HCT116 (cell line): ENCODE measurements at regions not wholly inside any gene's neighbourhood (a gene's known extent, or its start where the extent isn't known, plus 50 kb on each side); places are given as distances from the start of the nearest gene placed in this dataset.
A peak's percentile ranks its signal among the peaks of the same experiment; 100 is the strongest.

Source experiments
- ATAC-seq: fragments of 200-7000 bp; cut with Tn5 transposase; 2 replicates; pipeline ENCODE4 v1.9.1; 2020; ENCODE audit warnings: mild to moderate bottlenecking, moderate library complexity
- BruUV-seq: library from RNA; stranded (reverse); fragments of 400-500 nt; replicated peaks from 2 replicates; lab custom pipeline; 2021; lab: Mats Ljungman, UMichigan
- CTCF ChIA-PET: fragments of 300-600 bp; sonication (Branson Sonifier 250); formaldehyde crosslinking; loops from one replicate; lab custom pipeline; 2021; ENCODE audit warnings: antibody characterized with exemption; lab: Charles Lee
- POLR2A ChIA-PET: fragments of 300-600, 350-600 bp; sonication (Branson Sonifier 250); formaldehyde crosslinking; loops from one replicate; lab custom pipeline; 2021; ENCODE audit warnings: antibody characterized with exemption; lab: Charles Lee
- RAD21 ChIA-PET, 2 experiments: fragments of 300-600 bp; sonication (Branson Sonifier 250); formaldehyde crosslinking; loops; one replicate each; lab custom pipeline; 2023; ENCODE audit warnings: low total read pairs in 2 of 2; ENCODE audit not compliant: uncharacterized antibody in 2 of 2, unreplicated experiment in 2 of 2, low non-redundant PET in 1 of 2; lab: Charles Lee
- DNase-seq: peaks from one replicate; pipeline ENCODE4 v3.0.0-alpha.2; 2010; ENCODE audit warnings: low read depth, low spot score
- H2AFZ ChIP-seq: fragments of 200-600 bp; shearing (Covaris generic), sonication (generic); 2 replicates; pipeline ENCODE4 v1.6.1; 2017; ENCODE audit warnings: low read depth, mixed run types, mixed read lengths, antibody characterized with exemption, low read length; ENCODE audit not compliant: poor library complexity, severe bottlenecking
- H3K27ac ChIP-seq: 2 replicates; pipeline ENCODE4 v1.5.1; 2012; ENCODE audit warnings: low read depth, low read length
- H3K27me3 ChIP-seq: fragments of 200-600 bp; sonication (generic); 2 replicates; pipeline ENCODE4 v1.6.1; 2016; ENCODE audit warnings: mixed run types, low read length, mixed read lengths; ENCODE audit not compliant: insufficient read depth
- H3K36me3 ChIP-seq, 2 experiments: fragments of 200-500 bp in 1 of 2; fragments of 200-600 bp in 1 of 2; sonication (Bioruptor generic) in 1 of 2; sonication (generic) in 1 of 2; 2 replicates each; pipeline versions ENCODE4 v1.5.1 to v1.6.1; 2014 to 2016; ENCODE audit warnings: low read length in 2 of 2, inconsistent platforms in 1 of 2, mixed read lengths in 1 of 2, mixed run types in 1 of 2; ENCODE audit not compliant: insufficient read depth in 2 of 2, control insufficient read depth in 1 of 2
- H3K4me1 ChIP-seq, 2 experiments: fragments of 200-600 bp in 1 of 2; sonication (generic) in 1 of 2; 2 replicates each; pipeline versions ENCODE4 v1.5.1 to v1.6.1; 2012 to 2017; ENCODE audit warnings: low read length in 2 of 2, inconsistent platforms in 1 of 2, mild to moderate bottlenecking in 1 of 2, mixed read lengths in 1 of 2, mixed run types in 1 of 2, moderate library complexity in 1 of 2; ENCODE audit not compliant: insufficient read depth in 2 of 2, control insufficient read depth in 1 of 2
- H3K4me2 ChIP-seq: fragments of 200-600 bp; sonication (generic); 2 replicates; pipeline ENCODE4 v1.6.1; 2017; ENCODE audit warnings: mixed run types, low read length, mixed read lengths
- H3K4me3 ChIP-seq, 2 experiments: fragments of 200-600 bp in 1 of 2; sonication (generic) in 1 of 2; replicated peaks in 1 of 2; 2 replicates each; pipeline ENCODE4 v1.5.1; 2011 to 2016; ENCODE audit warnings: low read length in 2 of 2, control low read depth in 1 of 2, low read depth in 1 of 2, mild to moderate bottlenecking in 1 of 2, mixed read lengths in 1 of 2, mixed run types in 1 of 2
- H3K79me2 ChIP-seq: fragments of 200-600 bp; sonication (generic); 2 replicates; pipeline ENCODE4 v1.6.1; 2017; ENCODE audit warnings: mild to moderate bottlenecking, mixed run types, low read length, moderate library complexity, mixed read lengths; ENCODE audit not compliant: insufficient read depth
- H3K9ac ChIP-seq: fragments of 200-600 bp; sonication (generic); 2 replicates; pipeline ENCODE4 v1.6.1; 2016; ENCODE audit warnings: low read length, mixed read lengths
- H3K9me2 ChIP-seq: fragments of 200-600 bp; sonication (generic), shearing (Covaris generic); 2 replicates; pipeline ENCODE4 v1.6.1; 2017; ENCODE audit warnings: mixed run types, mild to moderate bottlenecking, moderate library complexity; ENCODE audit not compliant: insufficient read depth
- H3K9me3 ChIP-seq, 2 experiments: fragments of 200-500 bp in 1 of 2; fragments of 200-600 bp in 1 of 2; sonication (Bioruptor generic) in 1 of 2; sonication (generic) in 1 of 2; 2 replicates each; pipeline ENCODE4 v1.6.1; 2014 to 2017; ENCODE audit warnings: low read length in 2 of 2, mixed read lengths in 2 of 2, inconsistent platforms in 1 of 2, low read depth in 1 of 2, mild to moderate bottlenecking in 1 of 2, mixed run types in 1 of 2, moderate library complexity in 1 of 2; ENCODE audit not compliant: control insufficient read depth in 1 of 2, insufficient read depth in 1 of 2
- H4K20me1 ChIP-seq: fragments of 200-600 bp; sonication (generic), shearing (Covaris generic); 2 replicates; pipeline ENCODE4 v1.6.1; 2017; ENCODE audit warnings: mixed run types, mild to moderate bottlenecking, moderate library complexity; ENCODE audit not compliant: insufficient read depth
- ZNF274 ChIP-seq: fragments of 200-500 bp; sonication (Bioruptor generic); IDR thresholded peaks from 2 replicates; pipeline ENCODE4 v1.6.1; 2014; ENCODE audit warnings: mild to moderate bottlenecking, low read depth, low read length, inconsistent platforms
- intact Hi-C: fragments of 100-400 bp; cut with micrococcal nuclease; formaldehyde crosslinking; loops from 2 replicates; pipeline ENCODE4 v1.10.0; 2022

DNA sequence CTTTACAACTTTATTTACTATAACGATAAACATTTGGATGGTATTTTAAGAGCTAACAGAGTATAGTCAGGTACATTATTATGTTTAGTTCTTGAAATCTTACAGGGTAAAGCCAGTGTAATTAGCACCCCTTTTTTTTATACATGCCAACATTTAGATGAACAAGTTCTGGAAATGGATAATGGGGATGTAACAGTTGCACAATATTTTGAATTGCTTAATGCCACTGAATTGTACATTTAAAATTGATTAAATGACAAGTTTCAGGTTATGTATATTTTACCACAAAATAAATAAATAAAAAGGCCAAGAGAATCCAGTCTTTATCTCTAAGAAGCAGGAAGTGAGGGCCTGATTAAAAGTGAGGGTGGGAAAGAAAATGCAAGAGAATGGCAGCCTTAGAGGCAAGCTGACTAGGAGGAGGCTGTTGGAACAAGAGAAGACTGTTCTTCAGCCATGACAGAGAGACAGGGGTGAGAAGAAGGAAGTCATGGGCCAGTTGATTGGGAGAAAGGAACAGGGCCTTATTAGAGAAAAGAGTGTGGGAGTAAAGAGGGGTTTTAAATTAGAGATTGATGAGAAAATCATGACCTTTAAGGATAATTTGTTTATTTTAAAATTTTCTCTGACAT is 49.9 kb upstream of the TNFSF18 start:
- H3K36me3 ChIP-seq, result no peaks in the 10 kb centered on the region
- TF ChIP-seq ZNF274, result no peak
- ChIA-PET RAD21 (no interaction called here), CTCF (no interaction called here), POLR2A (no interaction called here)
- H4K20me1 ChIP-seq, result no peaks in the 10 kb centered on the region
- no peak for ATAC-seq
- no peaks in the 10 kb centered on the region for H3K9me3 ChIP-seq
- no peak overlapping the region for H3K9ac ChIP-seq
- H3K4me1 ChIP-seq, result peaks cover 0 to 4% of the 10 kb centered on the region in 2 experiments; a peak in 1 of 4 replicates
- H3K9me2 ChIP-seq, result no peaks in the 10 kb centered on the region
- H3K27ac ChIP-seq, result no peak overlapping the region
- BruUV-seq, result no TSS peak
- H3K4me3 ChIP-seq, result no peak overlapping the region
- intact Hi-C loops, result no loop called here
- H3K4me2 ChIP-seq, result no peak overlapping the region
- H3K79me2 ChIP-seq, result no peaks in the 10 kb centered on the region
- H3K27me3 ChIP-seq, result no peaks in the 10 kb centered on the region
- H2AFZ ChIP-seq, result peak overlapping the region; percentile 4
- DNase-seq, result no peak
